GM19438 (cell line): ENCODE measurements at regions not wholly inside any gene's neighbourhood (a gene's known extent, or its start where the extent isn't known, plus 50 kb on each side); places are given as distances from the start of the nearest gene placed in this dataset.
"Not testable (repeated sequence)": the region's sequence is repeated elsewhere in the genome, so short reads cannot be mapped to it uniquely, and the experiment has no call there.

ENCODE experiments used
- ATAC-seq: cut with Tn5 transposase; IDR thresholded peaks from one replicate; pipeline ENCODE4 v1.9.1; 2021; ENCODE audit warnings: low read depth; ENCODE audit not compliant: unreplicated experiment

- no peak for ATAC-seq
Measured at GRCh38 chr1:221283532-221283931, 404.3 kb downstream of the HLX start.

- ATAC-seq: no peak
Measured at GRCh38 chr1:221284028-221284427, 404.8 kb downstream of the HLX start.

GRCh38 chr1:221284991-221285390, 405.7 kb downstream of the HLX start:
- not testable (repeated sequence) for ATAC-seq

GRCh38 chr1:221285458-221286210, 406.4 kb downstream of the HLX start:
- ATAC-seq: not testable (repeated sequence)

GRCh38 chr1:221286399-221286798, 407.2 kb downstream of the HLX start:
- ATAC-seq: no peak

- no peak for ATAC-seq
Measured at GRCh38 chr1:221289103-221289502, 409.9 kb downstream of the HLX start.

GRCh38 chr1:221290669-221291068, 411.4 kb downstream of the HLX start:
- no peak for ATAC-seq

GRCh38 chr1:221291113-221291512, 411.9 kb downstream of the HLX start:
- ATAC-seq: no peak

- ATAC-seq: no peak
Measured at GRCh38 chr1:221292652-221293051, 413.4 kb downstream of the HLX start.

GRCh38 chr1:221294242-221294641, 415.0 kb downstream of the HLX start:
- no peak for ATAC-seq

- no peak for ATAC-seq
Measured at GRCh38 chr1:221302357-221302756, 423.1 kb downstream of the HLX start.

GRCh38 chr1:221302810-221303209, 423.6 kb downstream of the HLX start:
- no peak for ATAC-seq

- no peak for ATAC-seq
Measured at GRCh38 chr1:221303623-221304022, 424.4 kb downstream of the HLX start.

GRCh38 chr1:221306239-221306638, 427.0 kb downstream of the HLX start:
- ATAC-seq: no peak

- no peak for ATAC-seq
Measured at GRCh38 chr1:221308534-221309511, 429.6 kb downstream of the HLX start.

GRCh38 chr1:221309723-221310122, 430.5 kb downstream of the HLX start:
- ATAC-seq: no peak

GRCh38 chr1:221310180-221310579, 430.9 kb downstream of the HLX start:
- no peak for ATAC-seq

- ATAC-seq: no peak
Measured at GRCh38 chr1:221315330-221315729, 426.6 kb downstream of the DUSP10 start.

GRCh38 chr1:221316491-221317056, 425.3 kb downstream of the DUSP10 start:
- ATAC-seq: no peak

- no peak for ATAC-seq
Measured at GRCh38 chr1:221317537-221317936, 424.4 kb downstream of the DUSP10 start.

- no peak for ATAC-seq
Measured at GRCh38 chr1:221327954-221328353, 413.9 kb downstream of the DUSP10 start.
